ENCODE measurements at regions not wholly inside any gene's neighbourhood (a gene's known extent, or its start where the extent isn't known, plus 50 kb on each side); places are given as distances from the start of the nearest gene placed in this dataset.
A peak's percentile ranks its signal among the peaks of the same experiment; 100 is the strongest.
"Not testable (repeated sequence)": the region's sequence is repeated elsewhere in the genome, so short reads cannot be mapped to it uniquely, and the experiment has no call there.

DNA sequence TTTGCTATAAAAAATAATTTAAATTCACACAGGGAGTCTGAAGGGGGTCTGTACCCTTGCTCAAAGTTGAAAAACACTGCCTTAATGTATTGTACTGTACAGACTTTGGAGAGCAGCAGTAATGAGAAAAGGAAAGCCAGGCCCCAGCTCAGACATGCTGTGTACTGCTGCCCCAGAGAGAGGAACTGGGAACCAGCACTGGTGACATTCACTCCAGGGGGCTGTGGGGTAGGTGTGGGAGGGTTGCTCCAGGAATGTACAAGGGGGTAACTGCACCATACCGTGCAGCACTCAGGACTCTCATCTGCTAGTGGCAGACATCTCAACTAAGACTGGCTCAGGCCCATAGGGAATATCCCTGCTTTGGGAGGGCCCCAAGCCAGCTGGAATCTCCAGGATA, 146.0 kb upstream of the RMP24 start:
- DNase-seq (ENCODE audit: low read depth), result no peak

DNA sequence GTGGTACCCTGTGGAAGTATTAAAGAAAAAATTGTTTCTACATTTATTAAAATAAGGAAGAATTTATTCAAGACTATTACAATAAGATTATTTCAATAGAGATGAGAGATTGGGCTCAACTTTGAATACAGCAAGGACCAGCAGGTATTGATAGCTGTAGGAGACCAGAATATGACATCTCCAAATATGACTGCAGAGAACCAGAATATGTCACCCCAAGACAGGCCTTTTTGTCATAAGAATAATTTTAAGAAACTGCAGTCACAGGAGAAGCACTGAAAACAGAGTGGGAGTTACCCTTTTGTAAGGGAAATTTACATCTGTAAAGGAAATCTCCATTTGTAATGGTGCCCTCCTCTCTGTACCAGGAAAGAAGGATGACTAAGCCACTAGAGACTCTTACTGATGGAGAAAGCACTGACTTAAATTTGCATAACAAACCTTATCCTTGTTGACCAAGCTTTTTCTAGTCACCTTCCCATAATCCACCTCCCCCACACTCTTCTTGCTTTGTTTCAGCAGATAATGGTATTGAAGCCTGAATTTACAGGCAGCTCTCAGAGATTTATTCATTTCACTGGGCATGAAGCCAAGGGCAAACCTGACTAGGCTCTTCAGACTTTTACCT, 145.1 kb upstream of the RMP24 start:
- no peak for DNase-seq (ENCODE audit: low read depth)

GRCh38 chr18:35827903-35828275, 144.6 kb upstream of the RMP24 start:
- DNase-seq (ENCODE audit: low read depth), result no peak

DNA sequence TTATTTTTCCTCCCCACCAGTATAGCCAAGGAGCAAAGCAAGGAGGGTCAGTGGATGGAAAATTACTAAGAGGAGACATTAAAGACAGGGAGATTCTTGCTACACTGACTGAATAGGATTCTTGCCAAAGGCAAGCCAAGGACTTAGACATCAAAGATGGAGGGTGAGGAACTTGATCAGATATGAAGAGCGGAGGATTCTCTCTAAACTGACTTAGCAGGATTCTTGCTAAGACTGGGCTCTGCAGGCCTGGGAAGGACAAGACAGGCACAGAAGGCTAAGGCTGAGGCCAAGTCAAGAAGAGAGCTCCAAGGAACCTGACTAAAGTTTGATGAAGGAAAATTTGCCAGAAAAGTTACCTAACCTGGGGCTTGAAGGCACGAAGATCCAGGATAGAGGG, 143.9 kb upstream of the RMP24 start:
- no peak for DNase-seq (ENCODE audit: low read depth)

DNA sequence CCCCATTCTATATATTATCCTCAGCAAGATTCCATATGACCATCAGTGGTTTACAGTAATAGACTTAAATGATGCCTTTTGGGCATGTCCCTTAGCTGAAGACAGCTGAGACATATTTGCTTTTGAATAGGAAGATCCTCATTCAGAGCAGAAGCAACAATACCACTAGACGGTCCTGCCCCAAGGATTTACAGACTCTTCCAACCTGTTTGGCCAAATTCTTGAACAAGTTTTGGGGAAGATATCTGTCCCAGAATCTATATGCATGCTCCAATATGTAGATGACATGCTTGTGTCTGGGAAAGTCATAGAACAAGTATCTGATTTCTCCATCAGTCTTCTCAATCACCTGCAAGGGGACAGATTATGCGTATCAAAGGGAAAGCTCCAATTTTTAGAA, 137.1 kb upstream of the RMP24 start:
- no peak for DNase-seq (ENCODE audit: low read depth)

DNA sequence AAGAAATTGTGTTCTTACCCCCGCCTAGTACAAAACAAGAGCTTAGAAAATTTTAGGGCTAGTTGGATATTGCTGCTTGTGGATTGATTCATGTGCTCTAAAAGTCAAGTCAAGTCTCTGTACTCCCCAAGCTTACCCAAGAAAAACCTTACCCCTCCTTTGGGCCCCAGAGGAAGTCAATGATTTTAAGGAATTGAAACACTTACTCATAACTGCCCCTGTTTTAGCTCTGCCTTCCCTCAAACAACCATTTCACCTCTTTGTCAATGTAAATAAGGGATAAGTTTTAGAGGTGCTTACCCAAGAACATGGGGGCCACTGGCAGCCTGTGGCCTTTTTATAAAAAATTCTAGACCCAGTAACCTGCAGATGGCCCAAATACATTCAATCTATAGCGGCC, 136.6 kb upstream of the RMP24 start:
- no peak for DNase-seq (ENCODE audit: low read depth)

GRCh38 chr18:35836932-35837331, 135.5 kb upstream of the RMP24 start:
- DNase-seq (ENCODE audit: low read depth), result no peak

- DNase-seq (ENCODE audit: low read depth), result no peak
These were observed 134.5 kb upstream of the RMP24 start for GRCh38 chr18:35837922-35838496.

- no peak for DNase-seq (ENCODE audit: low read depth)
These were observed 131.2 kb upstream of the RMP24 start for GRCh38 chr18:35841283-35841682.

- DNase-seq (ENCODE audit: low read depth), result no peak
These were observed 129.9 kb upstream of the RMP24 start for GRCh38 chr18:35842536-35842935.

- DNase-seq (ENCODE audit: low read depth), result not testable (repeated sequence)
These were observed 124.2 kb upstream of the RMP24 start for GRCh38 chr18:35848321-35848720.

- DNase-seq (ENCODE audit: low read depth), result not testable (repeated sequence)
These were observed 123.2 kb upstream of the RMP24 start for GRCh38 chr18:35849241-35849640.

DNA sequence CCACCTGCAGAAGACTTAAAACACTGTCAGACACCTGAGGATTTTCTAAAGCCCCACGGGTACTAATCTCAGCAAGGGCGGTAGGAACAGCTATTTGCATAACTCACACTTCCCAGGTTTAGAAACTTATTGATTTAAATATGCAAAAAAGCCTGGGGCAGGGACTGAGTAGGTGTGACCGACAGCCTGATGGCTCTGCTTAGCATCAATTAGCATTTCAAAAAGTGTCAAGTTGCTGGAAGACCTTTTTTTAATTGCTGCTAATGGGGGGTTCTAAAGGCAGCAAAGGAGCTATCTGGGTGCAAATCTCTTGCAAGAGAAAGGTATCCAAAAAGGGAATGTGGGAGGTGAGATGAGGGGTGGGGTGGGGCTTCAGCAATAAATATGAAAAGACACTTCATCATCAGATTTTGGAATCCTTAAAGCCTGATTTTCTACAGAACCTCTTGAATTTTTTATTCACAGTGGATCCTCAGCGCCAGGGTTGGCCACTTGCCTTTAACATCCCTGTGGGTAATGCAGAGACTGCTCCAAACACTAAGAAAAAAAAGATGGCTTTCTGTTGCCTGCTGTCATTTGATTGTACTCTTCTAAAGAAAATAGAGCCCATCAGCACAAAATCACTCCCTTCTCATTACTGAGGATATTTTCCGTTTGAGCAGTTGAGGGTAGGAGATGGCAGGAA, 121.1 kb upstream of the RMP24 start:
- no peak for DNase-seq (ENCODE audit: low read depth)

- no peak for DNase-seq (ENCODE audit: low read depth)
These were observed 119.7 kb upstream of the RMP24 start for GRCh38 chr18:35852786-35853185.

- no peak for DNase-seq (ENCODE audit: low read depth)
These were observed 118.4 kb upstream of the RMP24 start for GRCh38 chr18:35854095-35854494.

- DNase-seq (ENCODE audit: low read depth), result no peak
These were observed 116.3 kb upstream of the RMP24 start for GRCh38 chr18:35856178-35856577.

DNA sequence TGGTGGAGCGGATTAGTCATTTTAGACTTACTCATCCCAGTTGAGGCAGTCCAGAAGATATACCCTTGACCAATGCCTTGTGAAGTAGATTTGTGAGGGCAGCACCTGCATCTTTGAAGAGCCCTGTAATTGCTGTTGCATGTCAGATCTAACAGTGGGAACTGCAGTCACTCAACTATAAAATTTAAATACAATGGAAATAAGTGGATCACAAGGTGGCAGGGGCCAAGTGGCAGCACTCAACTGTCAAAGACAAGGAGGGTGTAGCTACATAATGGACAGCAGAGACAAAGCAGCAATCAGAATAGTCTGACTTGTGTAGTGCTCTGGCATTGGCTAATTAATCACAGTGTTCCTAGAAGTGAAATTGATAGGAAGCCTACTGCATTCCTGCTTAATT, 115.8 kb upstream of the RMP24 start:
- DNase-seq (ENCODE audit: low read depth), result not testable (repeated sequence)

DNA sequence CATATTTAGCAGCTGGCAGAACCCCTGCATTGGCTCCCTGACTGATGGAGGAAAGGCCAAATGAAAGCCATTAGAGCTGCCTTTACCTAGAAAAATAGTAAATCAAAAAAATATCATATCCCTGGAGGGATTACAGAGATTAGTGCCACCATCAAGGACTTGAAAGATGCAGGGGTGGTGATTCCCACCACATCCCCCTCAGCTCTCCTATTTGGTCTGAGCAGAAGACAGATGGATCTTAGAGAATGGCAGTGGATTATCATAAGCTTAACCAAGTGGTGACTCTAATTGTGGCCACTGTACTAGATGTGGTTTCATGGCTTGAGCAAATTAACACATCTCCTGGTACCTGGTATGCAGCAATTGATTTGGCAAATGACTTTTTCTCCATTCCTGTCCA, 114.9 kb upstream of the RMP24 start:
- DNase-seq (ENCODE audit: low read depth), result not testable (repeated sequence)

DNA sequence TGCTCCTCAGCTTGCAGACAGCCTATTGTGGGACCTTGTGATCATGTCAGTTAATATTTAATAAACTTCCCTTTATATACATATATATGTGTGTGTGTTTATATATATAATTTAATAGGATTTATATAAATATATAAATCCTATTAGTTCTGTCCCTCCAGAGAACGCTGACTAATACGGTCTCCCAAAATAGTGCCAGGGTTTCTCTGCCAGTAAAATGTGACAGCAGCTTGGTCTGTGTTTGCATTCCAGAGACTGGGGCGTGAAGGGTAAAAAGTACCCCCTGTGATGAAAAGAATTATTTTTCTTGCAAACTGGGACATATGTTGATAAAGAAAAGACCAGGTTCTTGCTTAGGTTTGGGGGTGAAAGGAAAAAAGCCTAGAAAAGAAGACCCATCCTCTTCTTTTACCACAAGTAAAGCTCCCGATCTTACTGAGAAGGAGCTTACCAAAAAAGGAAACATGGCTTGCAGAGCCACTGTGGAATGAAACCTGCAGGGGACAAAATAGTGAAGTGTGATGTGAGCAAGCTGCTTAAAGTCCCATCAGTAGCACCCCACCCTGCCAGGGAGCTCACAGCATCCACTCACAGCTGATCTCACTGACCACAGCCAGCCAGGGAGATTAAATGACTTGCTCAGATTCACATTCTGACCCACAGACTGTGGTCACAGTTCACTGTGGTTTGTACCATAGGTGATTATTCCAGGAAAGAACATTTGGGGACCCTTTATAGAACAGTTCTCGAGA, 110.9 kb upstream of the RMP24 start:
- DNase-seq (ENCODE audit: low read depth), result peak; percentile 58

- DNase-seq (ENCODE audit: low read depth), result no peak
These were observed 110.3 kb upstream of the RMP24 start for GRCh38 chr18:35862119-35862640.

GRCh38 chr18:35864916-35865315, 107.6 kb upstream of the RMP24 start:
- no peak for DNase-seq (ENCODE audit: low read depth)

DNA sequence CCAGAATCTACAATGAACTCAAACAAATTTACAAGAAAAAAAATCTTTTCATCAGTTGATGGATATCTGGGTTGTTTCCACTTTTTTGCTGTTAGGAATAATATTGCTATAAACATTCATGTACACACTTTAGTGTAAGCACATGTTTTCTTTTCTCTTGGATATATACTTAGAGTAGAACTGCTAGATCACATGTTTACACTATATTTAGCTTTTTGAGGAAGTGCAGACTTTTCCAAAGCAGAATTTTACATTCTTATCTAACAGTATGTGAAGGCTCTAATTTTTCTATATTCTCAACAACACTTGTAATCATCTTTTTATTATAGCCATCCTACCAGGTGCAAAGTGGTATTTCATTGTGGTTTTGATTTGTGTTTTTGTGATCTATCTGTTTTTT, 103.6 kb upstream of the RMP24 start:
- no peak for DNase-seq (ENCODE audit: low read depth)

Data from LHCN-M2 (cell line).